Cardiac fibroblast (primary cell): ENCODE measurements at regions not wholly inside any gene's neighbourhood (a gene's known extent, or its start where the extent isn't known, plus 50 kb on each side); places are given as distances from the start of the nearest gene placed in this dataset.

Experiments used
- DNase-seq, 2 donors: peaks; one replicate each; pipeline versions ENCODE4 v3.0.0 to v3.0.0-alpha.2; 2010; ENCODE audit warnings: low read depth in 2 of 2
- H3K4me3 ChIP-seq, 2 donors: replicated peaks in 1 of 2; 1 replicate in 1 of 2; 2 replicates in 1 of 2; pipeline ENCODE4 v1.5.1; 2011; ENCODE audit warnings: low read depth in 2 of 2, low read length in 2 of 2, mild to moderate bottlenecking in 2 of 2, moderate library complexity in 1 of 2
- TF ChIP-seq, protein P1 (sequence below): IDR thresholded peaks from one replicate; pipeline ENCODE4 v1.5.1; 2011; ENCODE audit warnings: low read depth, mild to moderate bottlenecking, low read length, inconsistent platforms

DNA sequence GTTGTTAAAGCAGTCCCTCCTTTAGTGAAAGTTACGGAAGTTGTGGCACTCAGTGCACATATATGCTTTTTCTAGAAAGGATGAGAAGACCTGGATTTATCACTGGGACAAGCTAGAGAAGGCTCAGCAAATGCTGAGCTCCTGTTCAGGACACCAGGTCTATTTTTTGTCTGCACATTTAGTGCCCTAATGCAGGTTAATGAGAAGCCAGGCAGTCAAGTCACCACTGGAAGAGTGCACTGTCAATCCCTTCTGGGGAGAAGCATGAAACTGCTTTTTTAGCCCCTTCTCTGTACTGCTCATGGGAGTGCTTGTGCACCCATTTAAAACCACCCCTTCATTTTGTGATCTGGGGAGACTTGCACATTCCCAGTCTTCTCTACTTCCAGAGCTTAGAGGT, 624.1 kb upstream of the USP24 start:
- TF ChIP-seq, protein P1, sequence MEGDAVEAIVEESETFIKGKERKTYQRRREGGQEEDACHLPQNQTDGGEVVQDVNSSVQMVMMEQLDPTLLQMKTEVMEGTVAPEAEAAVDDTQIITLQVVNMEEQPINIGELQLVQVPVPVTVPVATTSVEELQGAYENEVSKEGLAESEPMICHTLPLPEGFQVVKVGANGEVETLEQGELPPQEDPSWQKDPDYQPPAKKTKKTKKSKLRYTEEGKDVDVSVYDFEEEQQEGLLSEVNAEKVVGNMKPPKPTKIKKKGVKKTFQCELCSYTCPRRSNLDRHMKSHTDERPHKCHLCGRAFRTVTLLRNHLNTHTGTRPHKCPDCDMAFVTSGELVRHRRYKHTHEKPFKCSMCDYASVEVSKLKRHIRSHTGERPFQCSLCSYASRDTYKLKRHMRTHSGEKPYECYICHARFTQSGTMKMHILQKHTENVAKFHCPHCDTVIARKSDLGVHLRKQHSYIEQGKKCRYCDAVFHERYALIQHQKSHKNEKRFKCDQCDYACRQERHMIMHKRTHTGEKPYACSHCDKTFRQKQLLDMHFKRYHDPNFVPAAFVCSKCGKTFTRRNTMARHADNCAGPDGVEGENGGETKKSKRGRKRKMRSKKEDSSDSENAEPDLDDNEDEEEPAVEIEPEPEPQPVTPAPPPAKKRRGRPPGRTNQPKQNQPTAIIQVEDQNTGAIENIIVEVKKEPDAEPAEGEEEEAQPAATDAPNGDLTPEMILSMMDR, result no peak
- no peak overlapping the region for H3K4me3 ChIP-seq
- no peak for DNase-seq

DNA sequence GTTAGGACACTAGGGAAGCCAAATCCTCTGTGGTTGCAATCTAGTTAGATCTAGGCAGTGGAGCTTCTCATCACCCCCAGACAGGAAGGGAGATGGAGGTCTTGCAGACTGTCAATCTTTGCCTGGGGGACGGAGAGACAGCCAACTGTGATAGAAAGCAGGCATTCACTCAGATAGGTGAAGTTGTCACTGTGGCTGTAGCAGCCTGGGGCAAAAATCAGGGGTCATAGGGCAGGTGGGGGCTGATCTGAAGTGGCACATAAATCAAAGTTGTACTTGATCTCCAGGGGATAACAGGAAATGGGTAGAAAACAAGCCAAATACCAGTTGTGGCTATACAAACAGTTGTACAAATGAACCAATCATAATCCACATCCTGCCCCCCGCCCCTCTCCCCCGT, 620.9 kb upstream of the USP24 start:
- H3K4me3 ChIP-seq, result no peak overlapping the region
- TF ChIP-seq, protein P1, result no peak
- no peak for DNase-seq

DNA sequence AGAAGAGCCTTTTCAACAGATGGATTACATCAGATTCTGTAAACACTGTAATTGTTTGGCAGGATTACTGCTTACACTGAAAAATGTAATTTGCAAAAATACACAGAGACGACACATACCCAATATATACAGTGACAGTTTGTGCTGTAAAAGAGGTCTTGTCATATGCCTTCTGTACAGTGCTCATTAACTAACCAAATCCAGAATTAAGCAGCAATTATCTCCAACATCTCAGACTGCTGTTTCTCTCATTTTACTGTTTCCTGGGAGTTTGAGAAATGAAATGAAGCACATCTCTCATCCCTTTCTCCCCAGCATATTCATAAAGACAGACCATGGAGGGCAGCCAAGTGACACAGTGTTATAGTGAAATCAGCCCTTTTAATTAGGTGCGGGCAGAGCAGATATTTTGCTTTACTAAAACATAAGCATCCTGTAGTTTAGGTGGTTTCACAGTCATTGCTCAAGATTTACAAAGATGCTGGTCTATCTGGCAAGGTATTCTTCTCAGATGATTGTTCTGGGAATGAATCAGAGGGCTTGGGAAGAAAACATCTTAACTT, 618.4 kb upstream of the USP24 start:
- H3K4me3 ChIP-seq, result no peak overlapping the region
- TF ChIP-seq, protein P1, result no peak
- peak; percentile 52 to 81 for DNase-seq

DNA sequence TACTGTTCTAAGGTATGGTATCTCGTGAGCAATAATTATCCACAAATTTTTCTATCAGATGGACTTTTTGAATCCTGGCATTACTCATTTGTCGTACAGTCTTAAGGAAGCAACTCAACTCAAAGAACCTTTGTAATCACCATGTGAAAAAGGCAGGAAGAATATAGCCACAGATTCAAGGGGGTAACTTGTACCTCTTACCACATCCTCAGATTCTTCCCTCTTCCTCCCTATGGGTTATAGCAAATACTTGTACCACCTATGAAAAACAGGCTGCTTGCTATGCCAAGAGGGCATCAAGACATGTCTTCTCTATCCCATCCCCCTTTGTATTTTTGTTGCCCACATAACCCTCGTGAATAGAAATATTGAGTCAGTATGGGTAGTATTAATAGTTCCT, 616.6 kb upstream of the USP24 start:
- TF ChIP-seq, protein P1, result no peak
- no peak for DNase-seq
- no peak overlapping the region for H3K4me3 ChIP-seq

DNA sequence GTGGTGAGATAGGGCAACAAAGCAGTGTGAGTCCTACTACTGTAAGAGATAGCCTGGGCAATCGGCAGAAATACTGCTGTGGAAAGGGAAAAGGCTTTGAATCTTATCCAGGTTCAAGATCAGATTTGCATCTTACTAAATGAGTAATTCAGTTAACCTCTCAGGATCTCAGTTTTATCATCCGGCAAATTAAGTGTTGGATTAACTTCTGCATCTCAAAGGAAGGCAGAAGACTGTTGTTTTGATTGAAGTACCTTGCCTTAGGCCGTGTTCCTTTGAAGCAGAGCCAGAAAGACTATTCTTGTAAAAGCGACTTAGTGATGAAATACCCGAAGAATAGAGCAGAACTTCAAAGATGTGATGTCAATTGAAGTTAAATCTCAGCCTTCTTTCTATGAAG, 612.9 kb upstream of the USP24 start:
- DNase-seq, result peak in 1 of 2 donors; percentile 18
- TF ChIP-seq, protein P1, result no peak
- no peak overlapping the region for H3K4me3 ChIP-seq

DNA sequence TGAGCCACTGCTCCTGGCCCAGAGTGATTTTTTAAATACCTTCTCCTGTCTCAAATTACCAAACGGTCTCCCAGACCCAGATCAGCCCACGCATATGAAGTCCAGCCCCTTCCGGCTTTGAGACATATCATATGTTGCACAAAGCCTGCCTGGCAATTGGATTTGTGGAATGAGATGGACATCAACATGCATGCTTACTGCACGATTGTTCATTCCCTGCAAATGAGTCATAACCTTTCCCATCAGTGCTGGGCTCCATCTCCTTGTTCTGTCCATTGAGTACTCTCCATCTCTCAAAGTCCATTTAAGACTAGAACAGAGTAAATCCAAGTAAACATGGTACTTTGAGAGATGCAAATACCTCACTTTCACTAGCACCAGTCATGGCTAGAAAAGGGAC, 612.2 kb upstream of the USP24 start:
- no peak overlapping the region for H3K4me3 ChIP-seq
- TF ChIP-seq, protein P1, result no peak
- peak; percentile 96 to 97 for DNase-seq
